Vagina (tissue), 2 donors: ENCODE measurements at regions not wholly inside any gene's neighbourhood (a gene's known extent, or its start where the extent isn't known, plus 50 kb on each side); places are given as distances from the start of the nearest gene placed in this dataset.

ENCODE experiments used
- DNase-seq, 2 donors: peaks; one replicate each; pipeline ENCODE4 v3.0.0-alpha.2; 2017; ENCODE audit errors: extremely low spot score in 2 of 2
- H3K27ac ChIP-seq: fragments of 200-600 bp; sonication (generic); one replicate; pipeline ENCODE4 v1.5.1; 2019
- H3K27me3 ChIP-seq: fragments of 200-600 bp; sonication (generic); one replicate; pipeline ENCODE4 v1.5.1; 2019
- H3K36me3 ChIP-seq, 2 donors: fragments of 200-600 bp; sonication (generic); one replicate each; pipeline ENCODE4 v1.5.1; 2017 to 2019
- H3K4me1 ChIP-seq: fragments of 200-600 bp; sonication (generic); one replicate; pipeline ENCODE4 v1.5.1; 2019
- H3K4me3 ChIP-seq, 2 donors: fragments of 200-600 bp; sonication (generic); 1 replicate in 1 of 2; 2 replicates in 1 of 2; pipeline ENCODE4 v1.5.1; 2016 to 2019
- H3K9me3 ChIP-seq: fragments of 200-600 bp; sonication (generic); one replicate; pipeline ENCODE4 v1.5.1; 2019
- POLR2A ChIP-seq, 2 donors: fragments of 450-650 bp; IDR thresholded peaks; one replicate each; pipeline ENCODE4 v1.6.1; 2017; ENCODE audit warnings: antibody characterized with exemption in 2 of 2, mild to moderate bottlenecking in 2 of 2, moderate library complexity in 2 of 2
- POLR2AphosphoS5 ChIP-seq, 2 donors: sonication (generic); formaldehyde crosslinking; IDR thresholded peaks; one replicate each; pipeline ENCODE4 v1.9.0; 2017; ENCODE audit warnings: antibody characterized with exemption in 2 of 2, mild to moderate bottlenecking in 2 of 2, low read depth in 1 of 2; ENCODE audit not compliant: insufficient read depth in 1 of 2
- intact Hi-C: fragments of 100-400 bp; cut with DNase I; formaldehyde crosslinking; loops from one replicate; pipeline ENCODE4 v1.15.1; 2023
- TF ChIP-seq, protein P1 (sequence below), 3 experiments: fragments of 450-650 bp in 2 of 3; fragments of 200-600 bp in 1 of 3; sonication (generic) in 1 of 3; IDR thresholded peaks; one replicate each; pipeline ENCODE4 v1.5.1; 2017 to 2019; ENCODE audit warnings: antibody characterized with exemption in 3 of 3, mild to moderate bottlenecking in 2 of 3, moderate library complexity in 2 of 3

DNA sequence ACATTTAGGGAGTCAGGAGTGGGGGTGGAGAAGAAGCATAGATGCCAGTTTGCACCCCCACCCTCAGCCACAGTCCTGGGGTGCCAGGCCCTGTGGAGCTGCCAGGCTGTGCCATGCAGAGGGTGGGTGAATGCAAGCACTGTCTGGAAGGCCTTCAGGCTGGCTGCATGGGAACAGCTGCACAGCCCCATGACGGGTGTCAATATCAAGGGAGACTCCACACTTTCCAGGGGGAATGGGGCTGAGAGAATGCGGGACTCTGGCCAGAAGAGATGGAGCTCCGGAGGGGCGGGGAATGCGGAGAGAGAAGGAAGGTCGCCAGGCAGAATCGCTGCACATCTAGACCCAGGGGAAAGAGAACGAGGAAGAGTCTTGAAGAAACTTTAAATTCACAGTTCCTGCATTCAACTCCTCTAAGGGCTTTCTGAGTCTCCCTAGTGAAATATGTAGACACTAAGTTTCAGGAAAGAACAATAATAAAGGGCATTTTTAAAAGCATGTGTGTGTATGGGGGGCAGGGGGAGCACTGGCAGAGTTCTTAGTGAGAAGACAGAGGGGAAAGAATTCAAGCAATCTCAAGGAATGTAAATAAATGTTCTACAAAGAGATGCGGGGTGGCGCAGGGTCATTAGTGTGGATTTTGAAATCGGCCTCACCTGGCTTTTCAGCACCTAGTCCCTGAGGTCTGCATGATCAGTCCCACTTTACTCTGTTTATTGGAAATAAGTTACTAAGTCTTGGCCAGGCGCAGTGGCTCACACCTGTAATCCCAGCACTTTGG is 59.1 kb downstream of the BOD1 start:
- Histone ChIP-seq H3K27me3 (no peaks in the 10 kb centered on the region), H3K27ac (no peak overlapping the region), H3K4me3 (no peak overlapping the region), H3K9me3 (no peaks in the 10 kb centered on the region), H3K4me1 (no peaks in the 10 kb centered on the region), H3K36me3 (no peaks in the 10 kb centered on the region)
- DNase-seq = no peak
- TF ChIP-seq, protein P1, sequence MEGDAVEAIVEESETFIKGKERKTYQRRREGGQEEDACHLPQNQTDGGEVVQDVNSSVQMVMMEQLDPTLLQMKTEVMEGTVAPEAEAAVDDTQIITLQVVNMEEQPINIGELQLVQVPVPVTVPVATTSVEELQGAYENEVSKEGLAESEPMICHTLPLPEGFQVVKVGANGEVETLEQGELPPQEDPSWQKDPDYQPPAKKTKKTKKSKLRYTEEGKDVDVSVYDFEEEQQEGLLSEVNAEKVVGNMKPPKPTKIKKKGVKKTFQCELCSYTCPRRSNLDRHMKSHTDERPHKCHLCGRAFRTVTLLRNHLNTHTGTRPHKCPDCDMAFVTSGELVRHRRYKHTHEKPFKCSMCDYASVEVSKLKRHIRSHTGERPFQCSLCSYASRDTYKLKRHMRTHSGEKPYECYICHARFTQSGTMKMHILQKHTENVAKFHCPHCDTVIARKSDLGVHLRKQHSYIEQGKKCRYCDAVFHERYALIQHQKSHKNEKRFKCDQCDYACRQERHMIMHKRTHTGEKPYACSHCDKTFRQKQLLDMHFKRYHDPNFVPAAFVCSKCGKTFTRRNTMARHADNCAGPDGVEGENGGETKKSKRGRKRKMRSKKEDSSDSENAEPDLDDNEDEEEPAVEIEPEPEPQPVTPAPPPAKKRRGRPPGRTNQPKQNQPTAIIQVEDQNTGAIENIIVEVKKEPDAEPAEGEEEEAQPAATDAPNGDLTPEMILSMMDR (IDR thresholded peaks at IDR 0.05) = no peak
- TF ChIP-seq POLR2A (IDR thresholded peaks at IDR 0.05) (no peak), POLR2AphosphoS5 (IDR thresholded peaks at IDR 0.05; ENCODE audit: insufficient read depth in 1 of 2, low read depth in 1 of 2) (no peak)
- intact Hi-C loops = no loop called here

DNA sequence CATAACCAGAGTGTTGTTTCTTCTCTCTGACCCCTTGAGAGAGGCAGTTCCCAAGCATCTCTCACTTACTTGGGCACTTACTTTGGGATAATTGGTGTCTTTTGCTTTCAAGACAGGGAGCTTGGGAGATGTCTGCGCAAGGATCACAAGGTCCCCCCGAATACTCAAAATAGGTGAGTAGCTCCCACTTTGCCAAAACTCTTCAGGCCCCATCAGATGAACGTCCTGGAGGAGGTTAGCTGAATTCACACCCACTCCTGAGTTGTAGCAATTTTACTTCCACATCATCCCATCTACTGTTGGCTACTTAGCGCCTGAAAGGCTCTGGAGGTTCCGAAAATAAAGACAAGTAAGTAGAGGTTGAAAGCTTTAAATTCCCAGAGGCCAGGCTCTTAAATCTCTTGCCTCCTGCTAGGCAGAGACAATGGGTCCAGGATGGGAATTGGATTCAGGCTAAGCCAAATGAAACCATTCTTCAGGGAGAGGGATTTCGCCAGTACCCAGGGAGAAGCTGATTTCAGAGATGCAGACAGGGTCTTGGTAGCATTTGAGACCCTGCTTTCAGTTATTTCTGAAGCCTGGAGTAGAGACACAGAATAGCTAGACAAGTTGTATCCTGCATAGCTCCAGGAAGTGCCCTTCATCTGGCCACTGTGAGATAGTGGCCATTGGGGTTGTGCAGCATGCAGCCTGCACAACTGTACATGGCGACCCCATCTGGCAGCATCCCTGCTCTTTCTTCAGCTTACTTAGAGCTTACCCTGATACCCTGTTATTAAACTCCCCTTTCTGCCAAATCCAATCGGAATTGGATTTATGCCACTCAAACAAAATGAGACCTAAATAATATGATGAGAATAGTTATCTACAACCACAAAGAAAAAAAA is 60.1 kb downstream of the BOD1 start:
- Histone ChIP-seq H3K4me3 (no peak overlapping the region), H3K36me3 (no peaks in the 10 kb centered on the region), H3K27ac (no peak overlapping the region), H3K4me1 (no peaks in the 10 kb centered on the region), H3K9me3 (no peaks in the 10 kb centered on the region), H3K27me3 (no peaks in the 10 kb centered on the region)
- DNase-seq = no peak
- intact Hi-C loops = no loop called here
- no peak for TF ChIP-seq POLR2A (IDR thresholded peaks at IDR 0.05)
- TF ChIP-seq POLR2AphosphoS5 (IDR thresholded peaks at IDR 0.05; ENCODE audit: insufficient read depth in 1 of 2, low read depth in 1 of 2) = no peak
- TF ChIP-seq, protein P1 (IDR thresholded peaks at IDR 0.05) = no peak

DNA sequence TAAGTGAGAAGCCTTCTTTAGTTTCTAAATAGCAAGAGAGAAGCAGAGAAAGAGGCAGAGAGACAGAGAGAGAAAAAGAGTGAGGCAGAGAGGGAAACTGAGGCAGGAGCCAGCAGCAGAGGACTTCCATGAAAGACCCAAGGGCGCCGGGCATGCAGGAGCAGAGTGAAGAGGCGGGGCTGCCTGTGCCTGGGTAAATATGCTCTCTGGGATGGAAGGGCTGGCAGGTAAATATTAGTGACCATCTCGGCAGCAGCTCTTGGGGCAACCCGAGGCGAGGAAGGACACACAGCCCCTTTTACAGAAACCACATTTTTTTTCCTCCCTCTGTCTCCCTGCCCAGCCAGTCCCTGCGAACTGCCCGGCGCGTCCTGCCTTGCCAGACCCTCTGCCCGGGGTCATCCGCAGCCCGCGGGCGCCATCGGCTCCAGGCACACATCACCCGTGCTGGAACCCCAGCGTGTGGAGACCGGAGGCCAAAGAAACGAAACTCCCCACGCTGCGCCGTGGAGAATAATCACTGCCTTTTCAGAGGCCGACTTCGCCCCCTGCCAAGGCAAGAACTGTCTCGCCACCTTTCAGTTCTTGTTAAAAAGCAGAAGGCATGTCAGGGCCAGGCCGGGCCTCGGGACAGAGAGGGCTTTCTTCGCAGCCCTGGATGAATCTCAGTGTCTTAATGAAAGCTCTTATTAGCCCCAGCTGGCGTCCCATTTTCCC is 61.3 kb downstream of the BOD1 start:
- intact Hi-C loops = no loop called here
- TF ChIP-seq POLR2AphosphoS5 (IDR thresholded peaks at IDR 0.05; ENCODE audit: insufficient read depth in 1 of 2, low read depth in 1 of 2) (no peak), POLR2A (IDR thresholded peaks at IDR 0.05) (no peak)
- TF ChIP-seq, protein P1 (IDR thresholded peaks at IDR 0.05) = no peak
- Histone ChIP-seq H3K9me3 (no peaks in the 10 kb centered on the region), H3K36me3 (no peaks in the 10 kb centered on the region), H3K4me3 (no peak overlapping the region), H3K4me1 (no peaks in the 10 kb centered on the region), H3K27me3 (no peaks in the 10 kb centered on the region), H3K27ac (no peak overlapping the region)
- no peak for DNase-seq

DNA sequence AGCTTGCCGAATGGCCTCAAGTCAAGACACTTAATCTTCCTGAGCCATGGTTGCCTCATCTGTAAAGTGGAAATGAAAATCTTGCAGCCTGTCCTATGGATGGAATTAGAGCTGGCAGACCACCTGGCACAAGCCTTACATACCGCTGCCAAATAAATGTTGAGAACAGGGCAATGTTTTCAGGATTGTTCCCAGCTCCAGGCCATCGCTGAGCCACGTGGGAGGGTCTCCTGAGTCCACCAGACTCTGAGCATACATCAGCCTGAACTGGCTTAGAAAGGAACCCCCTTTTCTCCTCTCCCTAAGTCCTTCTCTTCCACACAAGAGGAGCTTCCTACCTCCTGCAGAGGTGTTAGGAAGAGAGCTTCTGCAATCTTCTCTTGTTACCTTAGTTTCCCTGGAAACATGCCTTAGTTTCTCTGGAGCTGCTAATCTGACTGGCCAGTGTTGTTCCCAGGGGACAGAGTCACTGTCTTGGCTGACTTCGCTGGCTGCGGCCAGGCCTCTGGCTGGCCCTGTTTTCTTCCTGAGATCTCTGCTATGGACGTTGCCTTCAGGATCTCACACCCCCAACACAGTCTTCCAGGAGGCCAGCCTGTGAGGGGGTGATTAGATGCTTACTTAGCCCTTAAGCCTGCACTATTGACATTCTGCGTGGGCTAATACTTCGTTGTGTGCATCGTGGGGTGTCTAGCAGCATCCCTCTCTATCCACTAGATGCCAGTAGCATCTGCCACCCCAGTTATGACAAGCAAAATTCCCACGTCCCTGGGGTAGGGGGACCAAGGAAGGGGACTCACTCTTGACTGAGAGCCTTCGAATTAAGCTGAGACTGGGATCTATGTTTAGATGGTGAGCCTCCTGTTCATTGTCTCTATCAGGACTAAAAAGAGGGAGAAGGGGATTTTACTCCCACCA is 62.2 kb downstream of the BOD1 start:
- Histone ChIP-seq H3K4me1 (no peaks in the 10 kb centered on the region), H3K27me3 (no peaks in the 10 kb centered on the region), H3K9me3 (no peaks in the 10 kb centered on the region), H3K36me3 (no peaks in the 10 kb centered on the region), H3K27ac (no peak overlapping the region), H3K4me3 (no peak overlapping the region)
- intact Hi-C loops = no loop called here
- TF ChIP-seq POLR2A (IDR thresholded peaks at IDR 0.05) (no peak), POLR2AphosphoS5 (IDR thresholded peaks at IDR 0.05; ENCODE audit: insufficient read depth in 1 of 2, low read depth in 1 of 2) (no peak)
- TF ChIP-seq, protein P1 (IDR thresholded peaks at IDR 0.05) = no peak
- DNase-seq = no peak
